ENCODE measurements at regions not wholly inside any gene's neighbourhood (a gene's known extent, or its start where the extent isn't known, plus 50 kb on each side); places are given as distances from the start of the nearest gene placed in this dataset.
A peak's percentile ranks its signal among the peaks of the same experiment; 100 is the strongest.
"Not testable (repeated sequence)": the region's sequence is repeated elsewhere in the genome, so short reads cannot be mapped to it uniquely, and the experiment has no call there.

DNA sequence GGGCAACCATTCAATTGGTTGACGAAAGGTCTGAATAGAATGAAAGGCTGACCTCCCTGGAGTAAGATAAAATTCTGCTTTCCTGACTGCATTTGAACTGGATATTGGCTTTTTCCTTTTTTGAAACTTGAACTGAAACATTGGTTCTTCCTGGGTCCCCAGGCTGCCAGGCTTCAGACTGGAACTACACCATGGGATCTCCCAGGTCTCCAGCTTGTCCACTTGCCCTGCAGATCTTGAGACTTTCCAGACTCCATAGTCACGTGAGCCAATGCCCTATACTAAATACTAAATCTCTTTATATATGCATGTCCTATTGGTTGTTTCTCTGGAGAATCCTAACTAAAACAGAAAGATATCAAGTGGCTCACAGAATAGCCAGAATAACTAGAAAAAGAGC lies 118.7 kb upstream of the KRR1 start:
- H3K27me3 ChIP-seq (replicated peaks; ENCODE audit: insufficient read depth) = no peaks in the 10 kb centered on the region
- TF ChIP-seq EZH2phosphoT487 (IDR thresholded peaks at IDR 0.05; ENCODE audit: insufficient read depth, low read depth) = no peak
- TF ChIP-seq EZH2 (IDR thresholded peaks at IDR 0.05; ENCODE audit: insufficient read depth, poor library complexity, severe bottlenecking) = no peak
- no peaks in the 10 kb centered on the region for H3K9me3 ChIP-seq (ENCODE audit: low read depth)
- no peak overlapping the region for H3K27ac ChIP-seq
- H4K20me1 ChIP-seq (ENCODE audit: insufficient read depth) = no peaks in the 10 kb centered on the region
- H3K36me3 ChIP-seq (ENCODE audit: low read depth) = no peaks in the 10 kb centered on the region
- H3F3A ChIP-seq (ENCODE audit: insufficient read depth) = peaks cover 4% of the 10 kb centered on the region
- WGBS, 2 experiments (ENCODE audit: low coverage in 1 of 2, low lambda C conversion rate in 2 of 2, missing lambda C conversion rate in 2 of 2) = 92 to 95% methylated on average over 2 of the region's 2 CpGs
- no peaks in the 10 kb centered on the region for H3K79me2 ChIP-seq (ENCODE audit: insufficient read depth)
- no peak for DNase-seq
- H3K4me1 ChIP-seq (ENCODE audit: insufficient read depth) = peaks cover 4% of the 10 kb centered on the region
- H3K9me2 ChIP-seq (ENCODE audit: insufficient read depth) = no peaks in the 10 kb centered on the region
- no peak overlapping the region for H3K4me3 ChIP-seq
- H3K9ac ChIP-seq = no peak overlapping the region
- no peak overlapping the region for H2AFZ ChIP-seq
- no peak overlapping the region for H3K4me2 ChIP-seq (ENCODE audit: unreplicated experiment)
- in situ Hi-C loops (cut with MboI) = no loop called here

GRCh38 chr12:75628916-75629315 lies 117.5 kb upstream of the KRR1 start:
- H3F3A ChIP-seq (ENCODE audit: insufficient read depth) = no peaks in the 10 kb centered on the region
- H3K4me3 ChIP-seq = no peak overlapping the region
- H3K27ac ChIP-seq = no peak overlapping the region
- H3K4me2 ChIP-seq (ENCODE audit: unreplicated experiment) = no peak overlapping the region
- no peaks in the 10 kb centered on the region for H3K9me3 ChIP-seq (ENCODE audit: low read depth)
- in situ Hi-C loops (cut with MboI) = no loop called here
- H3K9ac ChIP-seq = no peak overlapping the region
- H3K9me2 ChIP-seq (ENCODE audit: insufficient read depth) = no peaks in the 10 kb centered on the region
- peak overlapping the region; percentile 34; the same call in 1 of the 2 replicates for H2AFZ ChIP-seq
- no peak for DNase-seq
- TF ChIP-seq EZH2 (IDR thresholded peaks at IDR 0.05; ENCODE audit: insufficient read depth, poor library complexity, severe bottlenecking) = no peak
- no peak for TF ChIP-seq EZH2phosphoT487 (IDR thresholded peaks at IDR 0.05; ENCODE audit: insufficient read depth, low read depth)
- H3K4me1 ChIP-seq (ENCODE audit: insufficient read depth) = peaks cover under 1% of the 10 kb centered on the region
- no peaks in the 10 kb centered on the region for H3K79me2 ChIP-seq (ENCODE audit: insufficient read depth)
- H3K36me3 ChIP-seq (ENCODE audit: low read depth) = no peaks in the 10 kb centered on the region
- H4K20me1 ChIP-seq (ENCODE audit: insufficient read depth) = no peaks in the 10 kb centered on the region
- no peaks in the 10 kb centered on the region for H3K27me3 ChIP-seq (replicated peaks; ENCODE audit: insufficient read depth)

DNA sequence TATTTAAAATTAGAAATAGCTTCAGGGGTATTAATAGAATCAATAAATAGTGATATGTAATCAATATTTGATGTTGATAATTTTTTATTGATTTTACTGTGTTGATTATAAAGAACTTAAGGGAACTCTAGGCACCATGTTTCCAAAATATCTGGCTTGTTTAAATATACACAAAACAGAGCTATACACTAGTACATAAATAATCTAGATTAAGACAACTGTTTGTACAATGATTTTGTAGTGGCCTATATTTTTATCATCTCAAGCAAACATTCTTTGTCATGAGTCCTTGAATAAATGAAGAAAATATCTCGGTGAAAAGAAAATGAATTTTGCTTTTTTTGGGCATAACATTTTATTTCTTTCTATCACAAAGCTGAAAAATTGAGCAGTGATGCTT lies 117.1 kb upstream of the KRR1 start:
- Histone ChIP-seq H3K9me3 (ENCODE audit: low read depth) (no peaks in the 10 kb centered on the region), H3K79me2 (ENCODE audit: insufficient read depth) (no peaks in the 10 kb centered on the region), H3K27me3 (replicated peaks; ENCODE audit: insufficient read depth) (no peaks in the 10 kb centered on the region), H2AFZ (peak overlapping the region; percentile 34; the same call in 1 of the 2 replicates), H3K9me2 (ENCODE audit: insufficient read depth) (no peaks in the 10 kb centered on the region), H3K27ac (no peak overlapping the region), H3F3A (ENCODE audit: insufficient read depth) (no peaks in the 10 kb centered on the region), H3K4me2 (ENCODE audit: unreplicated experiment) (no peak overlapping the region), H4K20me1 (ENCODE audit: insufficient read depth) (no peaks in the 10 kb centered on the region), H3K4me3 (no peak overlapping the region), H3K36me3 (ENCODE audit: low read depth) (no peaks in the 10 kb centered on the region), H3K9ac (no peak overlapping the region), H3K4me1 (ENCODE audit: insufficient read depth) (peaks cover 5% of the 10 kb centered on the region)
- DNase-seq = no peak
- in situ Hi-C loops (cut with MboI) = no loop called here
- TF ChIP-seq EZH2 (IDR thresholded peaks at IDR 0.05; ENCODE audit: insufficient read depth, poor library complexity, severe bottlenecking) = no peak
- no peak for TF ChIP-seq EZH2phosphoT487 (IDR thresholded peaks at IDR 0.05; ENCODE audit: insufficient read depth, low read depth)
- 54 to 72% methylated on average over 1 of the region's 1 CpG for WGBS, 2 experiments (ENCODE audit: low coverage in 1 of 2, low lambda C conversion rate in 2 of 2, missing lambda C conversion rate in 2 of 2)

DNA sequence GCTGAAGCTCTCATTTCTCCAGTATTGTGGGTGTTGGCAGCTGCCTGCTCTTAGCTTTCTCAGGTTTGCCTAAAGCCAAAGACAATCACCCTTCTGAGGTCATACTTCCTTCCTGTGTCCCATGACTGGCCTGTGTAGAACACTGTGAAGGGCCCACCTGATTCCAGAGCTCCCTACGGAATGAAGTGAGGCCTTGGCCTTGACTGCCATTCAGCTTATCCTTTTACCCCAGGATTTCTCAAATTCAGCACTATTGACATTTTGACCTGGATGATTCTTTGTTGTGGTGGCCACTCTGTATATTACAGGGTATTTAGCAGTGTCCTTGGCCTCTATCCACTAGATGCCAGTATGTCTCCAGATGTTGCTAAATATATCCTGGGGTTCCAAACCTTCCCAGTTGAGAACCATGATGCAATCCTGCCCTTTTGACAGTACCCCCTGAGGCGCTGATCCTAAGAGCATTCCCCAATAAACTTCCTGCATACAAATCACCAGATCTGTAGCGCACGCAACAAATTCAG lies 112.3 kb upstream of the KRR1 start:
- WGBS, 2 experiments (ENCODE audit: low coverage in 1 of 2, low lambda C conversion rate in 2 of 2, missing lambda C conversion rate in 2 of 2) = 72% methylated on average over 4 of the region's 4 CpGs
- no peaks in the 10 kb centered on the region for H3K27me3 ChIP-seq (replicated peaks; ENCODE audit: insufficient read depth)
- no peak overlapping the region for H3K4me3 ChIP-seq
- H3K36me3 ChIP-seq (ENCODE audit: low read depth) = no peaks in the 10 kb centered on the region
- H3K4me2 ChIP-seq (ENCODE audit: unreplicated experiment) = no peak overlapping the region
- no peaks in the 10 kb centered on the region for H3K9me3 ChIP-seq (ENCODE audit: low read depth)
- no peaks in the 10 kb centered on the region for H3K9me2 ChIP-seq (ENCODE audit: insufficient read depth)
- H3K79me2 ChIP-seq (ENCODE audit: insufficient read depth) = no peaks in the 10 kb centered on the region
- in situ Hi-C loops (cut with MboI) = no loop called here
- no peak overlapping the region for H2AFZ ChIP-seq
- no peak overlapping the region for H3K9ac ChIP-seq
- H4K20me1 ChIP-seq (ENCODE audit: insufficient read depth) = no peaks in the 10 kb centered on the region
- H3K27ac ChIP-seq = no peak overlapping the region
- no peak for TF ChIP-seq EZH2phosphoT487 (IDR thresholded peaks at IDR 0.05; ENCODE audit: insufficient read depth, low read depth)
- TF ChIP-seq EZH2 (IDR thresholded peaks at IDR 0.05; ENCODE audit: insufficient read depth, poor library complexity, severe bottlenecking) = no peak
- H3F3A ChIP-seq (ENCODE audit: insufficient read depth) = no peaks in the 10 kb centered on the region
- peaks cover 9% of the 10 kb centered on the region for H3K4me1 ChIP-seq (ENCODE audit: insufficient read depth)
- peak; percentile 38 for DNase-seq

- Histone ChIP-seq H3K9me2 (ENCODE audit: insufficient read depth) (no peaks in the 10 kb centered on the region), H4K20me1 (ENCODE audit: insufficient read depth) (no peaks in the 10 kb centered on the region), H3K9ac (no peak overlapping the region), H3K79me2 (ENCODE audit: insufficient read depth) (no peaks in the 10 kb centered on the region), H3K27me3 (replicated peaks; ENCODE audit: insufficient read depth) (no peaks in the 10 kb centered on the region), H3K27ac (no peak overlapping the region), H3F3A (ENCODE audit: insufficient read depth) (no peaks in the 10 kb centered on the region), H3K9me3 (ENCODE audit: low read depth) (no peaks in the 10 kb centered on the region), H3K36me3 (ENCODE audit: low read depth) (no peaks in the 10 kb centered on the region), H2AFZ (no peak overlapping the region), H3K4me1 (ENCODE audit: insufficient read depth) (peaks cover 9% of the 10 kb centered on the region), H3K4me3 (no peak overlapping the region), H3K4me2 (ENCODE audit: unreplicated experiment) (no peak overlapping the region)
- in situ Hi-C loops (cut with MboI) = no loop called here
- 86 to 100% methylated on average over 1 of the region's 1 CpG for WGBS, 2 experiments (ENCODE audit: low coverage in 1 of 2, low lambda C conversion rate in 2 of 2, missing lambda C conversion rate in 2 of 2)
- TF ChIP-seq EZH2phosphoT487 (IDR thresholded peaks at IDR 0.05; ENCODE audit: insufficient read depth, low read depth) (no peak), EZH2 (IDR thresholded peaks at IDR 0.05; ENCODE audit: insufficient read depth, poor library complexity, severe bottlenecking) (no peak)
- DNase-seq = no peak
Measured at GRCh38 chr12:75622492-75622891, 111.1 kb upstream of the KRR1 start.

GRCh38 chr12:75614396-75614795 lies 103.0 kb upstream of the KRR1 start:
- H3K27me3 ChIP-seq (replicated peaks; ENCODE audit: insufficient read depth); H3K79me2 ChIP-seq (ENCODE audit: insufficient read depth); H3K36me3 ChIP-seq (ENCODE audit: low read depth); H3K9me3 ChIP-seq (ENCODE audit: low read depth); H3K9ac ChIP-seq; in situ Hi-C loops (cut with MboI); H3K9me2 ChIP-seq (ENCODE audit: insufficient read depth); H3K4me1 ChIP-seq (ENCODE audit: insufficient read depth); H3K27ac ChIP-seq; H2AFZ ChIP-seq; H4K20me1 ChIP-seq (ENCODE audit: insufficient read depth): not testable (repeated sequence)
- Histone ChIP-seq H3F3A (ENCODE audit: insufficient read depth) (peaks cover 10% of the 10 kb centered on the region), H3K4me2 (ENCODE audit: unreplicated experiment) (peak overlapping the region; percentile 44), H3K4me3 (0 out of 2 replicates have a peak overlapping the region, but pooled peaks have one; percentile 17)
- WGBS, 2 experiments (ENCODE audit: low coverage in 1 of 2, low lambda C conversion rate in 2 of 2, missing lambda C conversion rate in 2 of 2) = 16 to 19% methylated on average over 4 of the region's 4 CpGs
- DNase-seq = peak; percentile 18
